D341Med (cell line): ENCODE measurements at regions not wholly inside any gene's neighbourhood (a gene's known extent, or its start where the extent isn't known, plus 50 kb on each side); places are given as distances from the start of the nearest gene placed in this dataset.
"Not testable (repeated sequence)": the region's sequence is repeated elsewhere in the genome, so short reads cannot be mapped to it uniquely, and the experiment has no call there.

Experiments used
- DNase-seq: peaks from one replicate; pipeline ENCODE4 v3.0.0; 2012; ENCODE audit warnings: low spot score

- no peak for DNase-seq
Observed at GRCh38 chr10:23493711-23494110, 54.8 kb downstream of the OTUD1 start.

GRCh38 chr10:23496727-23497126 lies 57.9 kb downstream of the OTUD1 start:
- DNase-seq: no peak

GRCh38 chr10:23499372-23500132 lies 60.7 kb downstream of the OTUD1 start:
- DNase-seq: no peak

GRCh38 chr10:23505797-23506465 lies 67.1 kb downstream of the OTUD1 start:
- no peak for DNase-seq

GRCh38 chr10:23512355-23513058 lies 73.6 kb downstream of the OTUD1 start:
- DNase-seq: no peak

- not testable (repeated sequence) for DNase-seq
Observed at GRCh38 chr10:23513621-23514020, 74.7 kb downstream of the OTUD1 start.

- DNase-seq: no peak
Observed at GRCh38 chr10:23514321-23514720, 75.4 kb downstream of the OTUD1 start.

- no peak for DNase-seq
Observed at GRCh38 chr10:23516530-23516929, 77.7 kb downstream of the OTUD1 start.

- no peak for DNase-seq
Observed at GRCh38 chr10:23517155-23517554, 78.3 kb downstream of the OTUD1 start.

GRCh38 chr10:23521735-23522134 lies 82.9 kb downstream of the OTUD1 start:
- no peak for DNase-seq

- DNase-seq: no peak
Observed at GRCh38 chr10:23522345-23522744, 83.5 kb downstream of the OTUD1 start.

GRCh38 chr10:23523251-23523650 lies 84.4 kb downstream of the OTUD1 start:
- no peak for DNase-seq

- peak; percentile 36 for DNase-seq
Observed at GRCh38 chr10:23525406-23525805, 86.5 kb downstream of the OTUD1 start.

- no peak for DNase-seq
Observed at GRCh38 chr10:23528419-23528818, 89.5 kb downstream of the OTUD1 start.

GRCh38 chr10:23529625-23530024 lies 90.8 kb downstream of the OTUD1 start:
- DNase-seq: no peak

- no peak for DNase-seq
Observed at GRCh38 chr10:23530079-23530478, 91.2 kb downstream of the OTUD1 start.

GRCh38 chr10:23533212-23533611 lies 94.3 kb downstream of the OTUD1 start:
- DNase-seq: no peak

- no peak for DNase-seq
Observed at GRCh38 chr10:23534326-23534725, 95.5 kb downstream of the OTUD1 start.

GRCh38 chr10:23534761-23535160 lies 95.9 kb downstream of the OTUD1 start:
- no peak for DNase-seq

- DNase-seq: no peak
Observed at GRCh38 chr10:23535381-23535780, 96.5 kb downstream of the OTUD1 start.

GRCh38 chr10:23538968-23539367 lies 100.1 kb downstream of the OTUD1 start:
- no peak for DNase-seq

GRCh38 chr10:23540401-23541030 lies 101.6 kb downstream of the OTUD1 start:
- DNase-seq: no peak
